GM12878 (cell line): ENCODE measurements at regions not wholly inside any gene's neighbourhood (a gene's known extent, or its start where the extent isn't known, plus 50 kb on each side); places are given as distances from the start of the nearest gene placed in this dataset.

ENCODE experiments used
- ASH2L ChIP-seq: fragments of 300-600, 200-600 bp; sonication (generic); IDR thresholded peaks from 2 replicates; pipeline ENCODE4 v1.6.1; 2017; ENCODE audit warnings: low read depth, mild to moderate bottlenecking, borderline replicate concordance
- CEBPB ChIP-seq, 2 experiments: fragments of 150-350 bp in 1 of 2; IDR thresholded peaks; 2 replicates each; pipeline ENCODE4 v1.6.1; 2012 to 2014; ENCODE audit warnings: low read depth in 2 of 2, low read length in 2 of 2, borderline replicate concordance in 1 of 2, inconsistent platforms in 1 of 2
- POLR2AphosphoS2 ChIP-seq: IDR thresholded peaks from 2 replicates; pipeline ENCODE4 v1.6.1; 2011; ENCODE audit warnings: low read depth, mild to moderate bottlenecking, low read length, improper control_type of control experiment, moderate library complexity
- RFX5 ChIP-seq: IDR thresholded peaks from 2 replicates; pipeline ENCODE4 v1.6.1; 2011; ENCODE audit warnings: low read depth, low read length, improper control_type of control experiment
- YY1 ChIP-seq: IDR thresholded peaks from 2 replicates; pipeline ENCODE4 v1.6.1; 2011; ENCODE audit warnings: low read depth, mild to moderate bottlenecking, low read length
- TF ChIP-seq, protein P1 (sequence below), 3 experiments: IDR thresholded peaks in 2 of 3; conservative IDR thresholded peaks in 1 of 3; 2 replicates each; pipeline ENCODE4 v1.5.1; 2011; ENCODE audit warnings: low read depth in 3 of 3, low read length in 3 of 3, mild to moderate bottlenecking in 3 of 3, control low read depth in 2 of 3, moderate library complexity in 2 of 3, inconsistent platforms in 1 of 3, mixed read lengths in 1 of 3; ENCODE audit not compliant: control insufficient read depth in 2 of 3, insufficient read depth in 1 of 3; ENCODE audit errors: extremely low read depth in 1 of 3
- TF ChIP-seq, protein P2 (sequence below): IDR thresholded peaks from 2 replicates; pipeline ENCODE4 v1.6.1; 2012; ENCODE audit warnings: low read depth, low read length, improper control_type of control experiment
- TF ChIP-seq, protein P3 (sequence below): IDR thresholded peaks from 2 replicates; pipeline ENCODE4 v1.6.1; 2011; ENCODE audit warnings: low read depth, low read length, improper control_type of control experiment, borderline replicate concordance
- TF ChIP-seq, protein P4 (sequence below): fragments of 450-650 bp; formaldehyde crosslinking; IDR thresholded peaks from 2 replicates; pipeline ENCODE4 v1.4.0; 2022; ENCODE audit warnings: mild to moderate bottlenecking, moderate library complexity
- TF ChIP-seq, protein P5 (sequence below): IDR thresholded peaks from 2 replicates; pipeline ENCODE4 v1.6.1; 2012; ENCODE audit warnings: low read depth, low read length, improper control_type of control experiment

DNA sequence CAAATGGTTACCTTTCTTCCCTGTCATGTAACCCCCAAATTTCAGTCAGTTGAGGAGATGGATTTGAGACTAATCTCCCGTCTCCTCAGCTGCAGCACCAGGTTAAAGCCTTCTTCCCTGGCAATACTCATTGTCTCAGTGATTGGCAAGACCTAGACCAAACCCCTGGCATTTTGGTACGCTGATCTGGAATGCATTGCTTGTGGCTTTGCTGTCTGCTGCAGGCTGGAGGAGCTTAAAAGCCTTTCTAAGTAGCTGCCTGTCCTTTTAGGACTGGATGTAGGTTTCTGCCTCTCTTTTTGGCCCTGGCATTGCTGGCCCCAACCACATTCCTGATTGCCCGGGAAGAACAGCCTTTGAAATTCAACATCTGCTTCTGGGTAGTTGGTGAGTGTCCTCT lies 729.6 kb upstream of the GJE1 start:
- TF ChIP-seq RFX5 (no peak), YY1 (no peak), CEBPB (IDR thresholded peaks at IDR 0.05; ENCODE audit: borderline replicate concordance in 1 of 2, low read depth in 2 of 2, low read length in 2 of 2) (no peak), ASH2L (no peak), POLR2AphosphoS2 (no peak)
- TF ChIP-seq, protein P1, sequence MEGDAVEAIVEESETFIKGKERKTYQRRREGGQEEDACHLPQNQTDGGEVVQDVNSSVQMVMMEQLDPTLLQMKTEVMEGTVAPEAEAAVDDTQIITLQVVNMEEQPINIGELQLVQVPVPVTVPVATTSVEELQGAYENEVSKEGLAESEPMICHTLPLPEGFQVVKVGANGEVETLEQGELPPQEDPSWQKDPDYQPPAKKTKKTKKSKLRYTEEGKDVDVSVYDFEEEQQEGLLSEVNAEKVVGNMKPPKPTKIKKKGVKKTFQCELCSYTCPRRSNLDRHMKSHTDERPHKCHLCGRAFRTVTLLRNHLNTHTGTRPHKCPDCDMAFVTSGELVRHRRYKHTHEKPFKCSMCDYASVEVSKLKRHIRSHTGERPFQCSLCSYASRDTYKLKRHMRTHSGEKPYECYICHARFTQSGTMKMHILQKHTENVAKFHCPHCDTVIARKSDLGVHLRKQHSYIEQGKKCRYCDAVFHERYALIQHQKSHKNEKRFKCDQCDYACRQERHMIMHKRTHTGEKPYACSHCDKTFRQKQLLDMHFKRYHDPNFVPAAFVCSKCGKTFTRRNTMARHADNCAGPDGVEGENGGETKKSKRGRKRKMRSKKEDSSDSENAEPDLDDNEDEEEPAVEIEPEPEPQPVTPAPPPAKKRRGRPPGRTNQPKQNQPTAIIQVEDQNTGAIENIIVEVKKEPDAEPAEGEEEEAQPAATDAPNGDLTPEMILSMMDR (IDR thresholded peaks at IDR 0.05 in 2 of 3, conservative IDR thresholded peaks at IDR 0.05 in 1 of 3; ENCODE audit: control insufficient read depth in 2 of 3, extremely low read depth in 1 of 3, insufficient read depth in 1 of 3, low read depth in 3 of 3, low read length in 3 of 3) = no peak
- TF ChIP-seq, protein P2, sequence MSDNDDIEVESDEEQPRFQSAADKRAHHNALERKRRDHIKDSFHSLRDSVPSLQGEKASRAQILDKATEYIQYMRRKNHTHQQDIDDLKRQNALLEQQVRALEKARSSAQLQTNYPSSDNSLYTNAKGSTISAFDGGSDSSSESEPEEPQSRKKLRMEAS = no peak
- TF ChIP-seq, protein P3, sequence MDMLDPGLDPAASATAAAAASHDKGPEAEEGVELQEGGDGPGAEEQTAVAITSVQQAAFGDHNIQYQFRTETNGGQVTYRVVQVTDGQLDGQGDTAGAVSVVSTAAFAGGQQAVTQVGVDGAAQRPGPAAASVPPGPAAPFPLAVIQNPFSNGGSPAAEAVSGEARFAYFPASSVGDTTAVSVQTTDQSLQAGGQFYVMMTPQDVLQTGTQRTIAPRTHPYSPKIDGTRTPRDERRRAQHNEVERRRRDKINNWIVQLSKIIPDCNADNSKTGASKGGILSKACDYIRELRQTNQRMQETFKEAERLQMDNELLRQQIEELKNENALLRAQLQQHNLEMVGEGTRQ = no peak
- TF ChIP-seq, protein P4, sequence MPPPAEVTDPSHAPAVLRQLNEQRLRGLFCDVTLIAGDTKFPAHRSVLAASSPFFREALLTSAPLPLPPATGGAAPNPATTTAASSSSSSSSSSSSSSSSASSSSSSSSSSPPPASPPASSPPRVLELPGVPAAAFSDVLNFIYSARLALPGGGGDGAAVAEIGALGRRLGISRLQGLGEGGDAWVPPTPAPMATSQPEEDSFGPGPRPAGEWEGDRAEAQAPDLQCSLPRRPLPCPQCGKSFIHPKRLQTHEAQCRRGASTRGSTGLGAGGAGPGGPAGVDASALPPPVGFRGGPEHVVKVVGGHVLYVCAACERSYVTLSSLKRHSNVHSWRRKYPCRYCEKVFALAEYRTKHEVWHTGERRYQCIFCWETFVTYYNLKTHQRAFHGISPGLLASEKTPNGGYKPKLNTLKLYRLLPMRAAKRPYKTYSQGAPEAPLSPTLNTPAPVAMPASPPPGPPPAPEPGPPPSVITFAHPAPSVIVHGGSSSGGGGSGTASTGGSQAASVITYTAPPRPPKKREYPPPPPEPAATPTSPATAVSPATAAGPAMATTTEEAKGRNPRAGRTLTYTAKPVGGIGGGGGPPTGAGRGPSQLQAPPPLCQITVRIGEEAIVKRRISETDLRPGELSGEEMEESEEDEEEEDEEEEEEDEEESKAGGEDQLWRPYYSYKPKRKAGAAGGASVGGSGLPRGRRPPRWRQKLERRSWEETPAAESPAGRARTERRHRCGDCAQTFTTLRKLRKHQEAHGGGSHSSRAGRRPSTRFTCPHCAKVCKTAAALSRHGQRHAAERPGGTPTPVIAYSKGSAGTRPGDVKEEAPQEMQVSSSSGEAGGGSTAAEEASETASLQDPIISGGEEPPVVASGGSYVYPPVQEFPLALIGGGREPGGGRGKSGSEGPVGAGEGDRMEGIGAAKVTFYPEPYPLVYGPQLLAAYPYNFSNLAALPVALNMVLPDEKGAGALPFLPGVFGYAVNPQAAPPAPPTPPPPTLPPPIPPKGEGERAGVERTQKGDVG (CRISPR knock-in tag) = no peak
- TF ChIP-seq, protein P5, sequence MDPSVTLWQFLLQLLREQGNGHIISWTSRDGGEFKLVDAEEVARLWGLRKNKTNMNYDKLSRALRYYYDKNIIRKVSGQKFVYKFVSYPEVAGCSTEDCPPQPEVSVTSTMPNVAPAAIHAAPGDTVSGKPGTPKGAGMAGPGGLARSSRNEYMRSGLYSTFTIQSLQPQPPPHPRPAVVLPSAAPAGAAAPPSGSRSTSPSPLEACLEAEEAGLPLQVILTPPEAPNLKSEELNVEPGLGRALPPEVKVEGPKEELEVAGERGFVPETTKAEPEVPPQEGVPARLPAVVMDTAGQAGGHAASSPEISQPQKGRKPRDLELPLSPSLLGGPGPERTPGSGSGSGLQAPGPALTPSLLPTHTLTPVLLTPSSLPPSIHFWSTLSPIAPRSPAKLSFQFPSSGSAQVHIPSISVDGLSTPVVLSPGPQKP = no peak
